ENCODE measurements at regions not wholly inside any gene's neighbourhood (a gene's known extent, or its start where the extent isn't known, plus 50 kb on each side); places are given as distances from the start of the nearest gene placed in this dataset.
"Not testable (repeated sequence)": the region's sequence is repeated elsewhere in the genome, so short reads cannot be mapped to it uniquely, and the experiment has no call there.

DNA sequence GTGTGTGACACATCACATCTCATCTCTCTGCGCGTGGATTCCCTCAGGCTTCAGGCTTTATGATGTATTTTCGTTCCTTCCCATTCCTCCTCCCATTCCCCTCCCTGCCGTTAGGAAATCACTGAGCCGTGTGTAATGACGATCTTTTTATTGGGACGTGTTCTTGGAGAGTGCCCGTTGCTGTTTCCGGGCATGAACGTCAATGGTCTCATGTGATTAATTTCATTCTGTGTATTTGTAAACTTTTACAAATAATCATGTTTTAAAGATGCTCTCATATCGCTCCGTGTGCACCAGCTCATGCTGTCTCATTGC lies 271.3 kb downstream of the ADGRD1 start:
- TF ChIP-seq, protein P1, sequence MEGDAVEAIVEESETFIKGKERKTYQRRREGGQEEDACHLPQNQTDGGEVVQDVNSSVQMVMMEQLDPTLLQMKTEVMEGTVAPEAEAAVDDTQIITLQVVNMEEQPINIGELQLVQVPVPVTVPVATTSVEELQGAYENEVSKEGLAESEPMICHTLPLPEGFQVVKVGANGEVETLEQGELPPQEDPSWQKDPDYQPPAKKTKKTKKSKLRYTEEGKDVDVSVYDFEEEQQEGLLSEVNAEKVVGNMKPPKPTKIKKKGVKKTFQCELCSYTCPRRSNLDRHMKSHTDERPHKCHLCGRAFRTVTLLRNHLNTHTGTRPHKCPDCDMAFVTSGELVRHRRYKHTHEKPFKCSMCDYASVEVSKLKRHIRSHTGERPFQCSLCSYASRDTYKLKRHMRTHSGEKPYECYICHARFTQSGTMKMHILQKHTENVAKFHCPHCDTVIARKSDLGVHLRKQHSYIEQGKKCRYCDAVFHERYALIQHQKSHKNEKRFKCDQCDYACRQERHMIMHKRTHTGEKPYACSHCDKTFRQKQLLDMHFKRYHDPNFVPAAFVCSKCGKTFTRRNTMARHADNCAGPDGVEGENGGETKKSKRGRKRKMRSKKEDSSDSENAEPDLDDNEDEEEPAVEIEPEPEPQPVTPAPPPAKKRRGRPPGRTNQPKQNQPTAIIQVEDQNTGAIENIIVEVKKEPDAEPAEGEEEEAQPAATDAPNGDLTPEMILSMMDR (IDR thresholded peaks at IDR 0.05), result not testable (repeated sequence)
- not testable (repeated sequence) for TF ChIP-seq POLR2A (IDR thresholded peaks at IDR 0.05)
